Kidney epithelial cell (primary cell): ENCODE measurements at regions not wholly inside any gene's neighbourhood (a gene's known extent, or its start where the extent isn't known, plus 50 kb on each side); places are given as distances from the start of the nearest gene placed in this dataset.

Experiments
- DNase-seq: peaks from one replicate; pipeline ENCODE4 v3.0.0-alpha.2; 2010; ENCODE audit warnings: low read depth
- H3K27me3 ChIP-seq: 2 replicates; pipeline ENCODE4 v1.6.0; 2011; ENCODE audit warnings: low read length; ENCODE audit not compliant: control insufficient read depth, insufficient read depth
- H3K36me3 ChIP-seq: 2 replicates; pipeline ENCODE4 v1.5.1; 2011; ENCODE audit warnings: low read length; ENCODE audit not compliant: control insufficient read depth, insufficient read depth
- H3K4me3 ChIP-seq: 2 replicates; pipeline ENCODE4 v1.5.1; 2011; ENCODE audit warnings: low read depth, mild to moderate bottlenecking, control low read depth, low read length
- TF ChIP-seq, protein P1 (sequence below): IDR thresholded peaks from 2 replicates; pipeline ENCODE4 v1.5.1; 2011; ENCODE audit warnings: mild to moderate bottlenecking, moderate library complexity, low read length, control low read depth, inconsistent platforms; ENCODE audit not compliant: insufficient read depth, poor library complexity, severe bottlenecking

DNA sequence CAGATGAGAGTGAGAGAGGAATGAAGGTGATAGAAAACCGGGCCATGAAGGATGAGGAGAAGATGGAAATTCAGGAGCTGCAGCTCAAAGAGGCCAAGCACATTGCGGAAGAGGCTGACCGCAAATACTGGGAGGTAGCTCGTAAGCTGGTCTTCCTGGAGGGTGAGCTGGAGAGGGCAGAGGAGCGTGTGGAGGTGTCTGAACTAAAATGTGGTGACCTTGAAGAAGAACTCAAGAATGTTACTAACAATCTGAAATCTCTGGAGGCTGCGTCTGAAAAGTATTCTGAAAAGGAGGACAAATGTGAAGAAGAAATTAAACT lies 88.9 kb downstream of the EOMES start:
- Histone ChIP-seq H3K36me3 (no peaks in the 10 kb centered on the region), H3K4me3 (peak overlapping the region; percentile 59), H3K27me3 (no peaks in the 10 kb centered on the region)
- no peak for DNase-seq
- TF ChIP-seq, protein P1, sequence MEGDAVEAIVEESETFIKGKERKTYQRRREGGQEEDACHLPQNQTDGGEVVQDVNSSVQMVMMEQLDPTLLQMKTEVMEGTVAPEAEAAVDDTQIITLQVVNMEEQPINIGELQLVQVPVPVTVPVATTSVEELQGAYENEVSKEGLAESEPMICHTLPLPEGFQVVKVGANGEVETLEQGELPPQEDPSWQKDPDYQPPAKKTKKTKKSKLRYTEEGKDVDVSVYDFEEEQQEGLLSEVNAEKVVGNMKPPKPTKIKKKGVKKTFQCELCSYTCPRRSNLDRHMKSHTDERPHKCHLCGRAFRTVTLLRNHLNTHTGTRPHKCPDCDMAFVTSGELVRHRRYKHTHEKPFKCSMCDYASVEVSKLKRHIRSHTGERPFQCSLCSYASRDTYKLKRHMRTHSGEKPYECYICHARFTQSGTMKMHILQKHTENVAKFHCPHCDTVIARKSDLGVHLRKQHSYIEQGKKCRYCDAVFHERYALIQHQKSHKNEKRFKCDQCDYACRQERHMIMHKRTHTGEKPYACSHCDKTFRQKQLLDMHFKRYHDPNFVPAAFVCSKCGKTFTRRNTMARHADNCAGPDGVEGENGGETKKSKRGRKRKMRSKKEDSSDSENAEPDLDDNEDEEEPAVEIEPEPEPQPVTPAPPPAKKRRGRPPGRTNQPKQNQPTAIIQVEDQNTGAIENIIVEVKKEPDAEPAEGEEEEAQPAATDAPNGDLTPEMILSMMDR = no peak

- H3K4me3 ChIP-seq = peak overlapping the region; percentile 59
- no peaks in the 10 kb centered on the region for H3K36me3 ChIP-seq
- H3K27me3 ChIP-seq = no peaks in the 10 kb centered on the region
- TF ChIP-seq, protein P1 = no peak
- DNase-seq = no peak
Observed at GRCh38 chr3:27632431-27633223, 89.5 kb downstream of the EOMES start.

- TF ChIP-seq, protein P1 = no peak
- DNase-seq = no peak
- no peaks in the 10 kb centered on the region for H3K36me3 ChIP-seq
Observed at GRCh38 chr3:27630885-27631284, 91.2 kb downstream of the EOMES start.

GRCh38 chr3:27629366-27629765 lies 92.8 kb downstream of the EOMES start:
- Histone ChIP-seq H3K4me3 (no peak overlapping the region), H3K36me3 (no peaks in the 10 kb centered on the region), H3K27me3 (no peaks in the 10 kb centered on the region)
- DNase-seq = no peak
- TF ChIP-seq, protein P1 = no peak

More at GRCh38 chr3:27630885-27631284, 91.2 kb downstream of the EOMES start:
- H3K27me3 ChIP-seq = no peaks in the 10 kb centered on the region
- H3K4me3 ChIP-seq = no peak overlapping the region

DNA sequence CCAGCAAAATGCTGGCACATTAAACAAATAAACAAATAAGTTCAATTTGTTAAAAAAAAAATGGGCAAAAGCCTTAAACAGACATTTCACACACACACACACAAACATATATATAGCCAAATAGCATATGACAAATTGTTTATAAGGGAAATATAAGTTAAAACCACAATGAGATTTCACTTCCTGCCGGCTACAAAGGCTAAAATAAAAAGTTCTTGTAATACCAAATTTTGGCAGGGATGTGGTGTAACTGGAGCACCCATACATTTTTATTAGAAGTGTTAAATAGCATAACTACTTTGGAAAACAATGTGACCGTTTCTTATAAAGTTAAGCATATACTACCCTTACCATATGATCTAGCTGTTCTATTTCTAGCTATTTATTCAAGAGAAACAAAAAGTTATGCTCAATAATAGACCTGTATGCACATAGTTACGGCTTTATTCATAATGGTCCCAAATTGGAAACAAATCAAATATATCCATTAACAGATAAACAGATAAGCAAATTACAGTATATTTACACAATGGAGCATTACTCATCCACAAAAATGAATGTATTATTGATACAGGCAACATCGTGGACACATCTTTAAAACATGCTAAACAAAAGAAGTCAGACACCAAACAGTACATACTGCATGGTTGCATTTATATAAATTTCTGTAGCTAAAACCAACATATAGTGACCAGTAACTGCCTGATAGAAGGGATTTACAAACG lies 93.9 kb downstream of the EOMES start:
- no peak for DNase-seq
- TF ChIP-seq, protein P1 = no peak

More for the DNA sequence above, 93.9 kb downstream of the EOMES start:
- Histone ChIP-seq H3K36me3 (no peaks in the 10 kb centered on the region), H3K4me3 (no peak overlapping the region), H3K27me3 (no peaks in the 10 kb centered on the region)
